B cell (primary cell): ENCODE measurements at regions not wholly inside any gene's neighbourhood (a gene's known extent, or its start where the extent isn't known, plus 50 kb on each side); places are given as distances from the start of the nearest gene placed in this dataset.

Source experiments
- ATAC-seq: fragments of 200-7000 bp; cut with Tn5 transposase; one replicate; pipeline ENCODE4 v1.10.0; 2021; ENCODE audit warnings: low read depth, mild to moderate bottlenecking, moderate number of reproducible peaks, moderate library complexity
- CTCF ChIA-PET: fragments of 350-600 bp; sonication (Branson Sonifier 250); formaldehyde crosslinking; loops from one replicate; lab custom pipeline; 2021; ENCODE audit warnings: antibody characterized with exemption, inconsistent platforms; lab: Charles Lee
- POLR2A ChIA-PET: fragments of 350-600 bp; sonication (Branson Sonifier 250); formaldehyde crosslinking; loops from one replicate; lab custom pipeline; 2021; ENCODE audit warnings: antibody characterized with exemption; lab: Charles Lee
- DNase-seq: peaks from one replicate; pipeline ENCODE4 v3.0.0; 2013
- H2AFZ ChIP-seq: 2 replicates; pipeline ENCODE4 v1.6.1; 2012; ENCODE audit warnings: mild to moderate bottlenecking, low read depth, low read length; ENCODE audit not compliant: insufficient read depth, poor library complexity, severe bottlenecking
- H3K27ac ChIP-seq, 2 donors: 1 replicate in 1 of 2; 2 replicates in 1 of 2; pipeline ENCODE4 v1.5.1; 2012 to 2013; ENCODE audit warnings: low read length in 2 of 2, mild to moderate bottlenecking in 2 of 2, moderate library complexity in 1 of 2
- H3K27me3 ChIP-seq, 4 experiments: fragments of 200-600 bp in 1 of 4; sonication (generic) in 1 of 4; replicated peaks in 1 of 4; 1 replicate in 2 of 4; 2 replicates in 2 of 4; pipeline versions ENCODE4 v1.6.1 to v1.7.0; 2013 to 2016; ENCODE audit warnings: low read length in 3 of 4, mild to moderate bottlenecking in 2 of 4, mixed read lengths in 1 of 4, moderate library complexity in 1 of 4; ENCODE audit not compliant: insufficient read depth in 4 of 4, control insufficient read depth in 3 of 4; ENCODE audit errors: control extremely low read depth in 1 of 4
- H3K36me3 ChIP-seq, 2 experiments: replicated peaks in 1 of 2; 1 replicate in 1 of 2; 2 replicates in 1 of 2; pipeline versions ENCODE4 v1.6.1 to v1.7.1; 2013; ENCODE audit warnings: low read length in 1 of 2; ENCODE audit not compliant: insufficient read depth in 2 of 2, control insufficient read depth in 1 of 2; ENCODE audit errors: control extremely low read depth in 1 of 2, extremely low read depth in 1 of 2
- H3K4me1 ChIP-seq, 2 donors: fragments of 200-600 bp in 1 of 2; sonication (generic) in 1 of 2; 1 replicate in 1 of 2; 2 replicates in 1 of 2; pipeline versions ENCODE4 v1.5.1 to v1.6.1; 2013 to 2017; ENCODE audit warnings: low read length in 2 of 2; ENCODE audit not compliant: control insufficient read depth in 2 of 2, insufficient read depth in 2 of 2
- H3K4me2 ChIP-seq: replicated peaks from 2 replicates; pipeline ENCODE3; 2012; ENCODE audit warnings: mild to moderate bottlenecking, low read depth, low read length; ENCODE audit not compliant: poor library complexity, severe bottlenecking
- H3K4me3 ChIP-seq, 5 experiments: fragments of 200-600 bp in 1 of 5; sonication (generic) in 1 of 5; 1 replicate in 3 of 5; 2 replicates in 2 of 5; pipeline versions ENCODE4 v1.5.1 to v1.7.0; 2011 to 2016; ENCODE audit warnings: low read length in 4 of 5, mild to moderate bottlenecking in 4 of 5, low read depth in 2 of 5, control low read depth in 1 of 5, moderate library complexity in 1 of 5; ENCODE audit not compliant: insufficient read depth in 1 of 5; ENCODE audit errors: control extremely low read depth in 1 of 5, extremely low read depth in 1 of 5
- H3K79me2 ChIP-seq: fragments of 200-600 bp; sonication (generic); one replicate; pipeline ENCODE4 v1.6.0; 2016; ENCODE audit warnings: low read length; ENCODE audit not compliant: control insufficient read depth, insufficient read depth
- H3K9ac ChIP-seq: fragments of 200-600 bp; sonication (generic); 2 replicates; pipeline ENCODE4 v1.6.1; 2017; ENCODE audit warnings: mild to moderate bottlenecking, low read length, moderate library complexity
- H3K9me3 ChIP-seq, 3 donors: one replicate each; pipeline versions ENCODE4 v1.6.1 to v1.7.1; 2013; ENCODE audit warnings: low read length in 2 of 3; ENCODE audit not compliant: control insufficient read depth in 2 of 3, insufficient read depth in 1 of 3; ENCODE audit errors: control extremely low read depth in 1 of 3
- H4K20me1 ChIP-seq: 2 replicates; pipeline ENCODE4 v1.6.0; 2012; ENCODE audit warnings: mild to moderate bottlenecking, low read length; ENCODE audit not compliant: insufficient read depth, control insufficient read depth, poor library complexity, severe bottlenecking
- H3K27ac Mint-ChIP-seq: one replicate; pipeline ENCODE4 v1.8.0; 2021; ENCODE audit warnings: mixed read lengths
- H3K27me3 Mint-ChIP-seq: one replicate; pipeline ENCODE4 v1.8.0; 2021; ENCODE audit warnings: mixed read lengths
- H3K4me1 Mint-ChIP-seq: one replicate; pipeline ENCODE4 v1.8.0; 2021; ENCODE audit warnings: mixed read lengths
- H3K4me3 Mint-ChIP-seq: one replicate; pipeline ENCODE4 v1.8.0; 2021; ENCODE audit warnings: mixed read lengths
- H3K9me3 Mint-ChIP-seq: one replicate; pipeline ENCODE4 v1.8.0; 2022; ENCODE audit warnings: mixed read lengths; ENCODE audit not compliant: insufficient read depth
- EZH2 ChIP-seq: IDR thresholded peaks from 2 replicates; pipeline ENCODE4 v1.6.1; 2012; ENCODE audit warnings: borderline replicate concordance, low read depth, mild to moderate bottlenecking, moderate library complexity, low read length; ENCODE audit not compliant: insufficient read depth, poor library complexity, severe bottlenecking
- WGBS: methylation state at CpG from one replicate; pipeline ENCODE4 v1.1.5; 2013; ENCODE audit warnings: missing lambda C conversion rate; ENCODE audit not compliant: insufficient coverage; 5-methylcytosine and 5-hydroxymethylcytosine counted together
- intact Hi-C: fragments of 100-400 bp; cut with micrococcal nuclease; formaldehyde crosslinking; loops from one replicate; pipeline ENCODE4 v1.10.0; 2022
- TF ChIP-seq, protein P1 (sequence below): fragments of 200-600 bp; IDR thresholded peaks from one replicate; pipeline ENCODE4 v1.8.0; 2022; ENCODE audit warnings: antibody characterized with exemption, mild to moderate bottlenecking

DNA sequence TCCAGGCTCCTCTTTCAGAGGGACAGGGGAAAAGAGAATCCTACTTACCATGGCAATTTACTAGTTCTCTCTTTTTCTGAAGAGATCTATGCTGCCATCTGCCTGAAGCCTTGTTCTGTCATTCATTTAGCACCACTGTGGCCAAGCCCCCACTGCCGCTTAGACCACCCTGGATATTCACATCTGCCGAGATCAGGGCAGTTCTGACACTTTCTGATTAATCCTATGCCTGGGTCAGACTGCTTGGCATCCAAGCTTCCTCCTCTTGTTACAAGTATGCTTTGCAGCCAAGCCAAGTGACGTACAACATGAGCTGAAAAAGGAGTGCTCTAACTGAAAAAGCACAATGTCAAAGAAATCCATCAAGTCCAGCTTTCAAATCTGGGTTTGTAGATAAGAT lies 332.6 kb downstream of the SUCLG1 start:
- no peaks in the 10 kb centered on the region for H3K9me3 Mint-ChIP-seq
- DNase-seq: no peak
- 83% methylated on average over 2 of the region's 3 CpGs for WGBS
- Histone ChIP-seq H3K27ac (no peak overlapping the region), H3K27me3 (no peaks in the 10 kb centered on the region), H3K9me3 (no peaks in the 10 kb centered on the region), H3K79me2 (no peaks in the 10 kb centered on the region), H3K36me3 (no peaks in the 10 kb centered on the region), H3K9ac (no peak overlapping the region), H3K4me1 (no peaks in the 10 kb centered on the region), H2AFZ (no peak overlapping the region), H3K4me2 (no peak overlapping the region), H3K4me3 (no peak overlapping the region), H4K20me1 (no peaks in the 10 kb centered on the region)
- POLR2A ChIA-PET: no interaction called here
- no peak overlapping the region for H3K4me3 Mint-ChIP-seq
- H3K27me3 Mint-ChIP-seq: no peaks in the 10 kb centered on the region
- intact Hi-C loops: no loop called here
- no peaks in the 10 kb centered on the region for H3K4me1 Mint-ChIP-seq
- no peak for ATAC-seq
- H3K27ac Mint-ChIP-seq: no peak overlapping the region
- TF ChIP-seq EZH2: no peak
- CTCF ChIA-PET: no interaction called here

DNA sequence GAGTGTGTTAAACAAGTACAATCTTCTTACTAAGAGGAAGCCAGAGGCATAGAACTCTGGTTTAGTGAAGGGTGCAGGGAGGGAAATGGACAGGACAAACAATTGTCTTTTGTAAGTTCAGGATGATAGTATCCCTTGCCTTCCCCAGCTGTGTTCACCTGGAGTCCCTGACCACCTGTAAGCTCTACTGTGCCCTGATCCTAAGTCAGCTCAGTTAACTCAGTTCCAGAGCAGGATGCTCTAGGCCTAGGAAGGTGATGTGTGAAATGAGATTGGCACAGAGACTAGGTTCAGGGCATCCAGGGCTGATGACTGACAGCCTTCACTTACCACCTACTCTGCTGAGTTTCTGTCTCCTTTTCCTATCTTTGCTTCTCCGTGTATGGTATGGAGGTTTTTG lies 333.0 kb downstream of the SUCLG1 start:
- no peak for ATAC-seq
- no peak for TF ChIP-seq EZH2
- TF ChIP-seq, protein P1, sequence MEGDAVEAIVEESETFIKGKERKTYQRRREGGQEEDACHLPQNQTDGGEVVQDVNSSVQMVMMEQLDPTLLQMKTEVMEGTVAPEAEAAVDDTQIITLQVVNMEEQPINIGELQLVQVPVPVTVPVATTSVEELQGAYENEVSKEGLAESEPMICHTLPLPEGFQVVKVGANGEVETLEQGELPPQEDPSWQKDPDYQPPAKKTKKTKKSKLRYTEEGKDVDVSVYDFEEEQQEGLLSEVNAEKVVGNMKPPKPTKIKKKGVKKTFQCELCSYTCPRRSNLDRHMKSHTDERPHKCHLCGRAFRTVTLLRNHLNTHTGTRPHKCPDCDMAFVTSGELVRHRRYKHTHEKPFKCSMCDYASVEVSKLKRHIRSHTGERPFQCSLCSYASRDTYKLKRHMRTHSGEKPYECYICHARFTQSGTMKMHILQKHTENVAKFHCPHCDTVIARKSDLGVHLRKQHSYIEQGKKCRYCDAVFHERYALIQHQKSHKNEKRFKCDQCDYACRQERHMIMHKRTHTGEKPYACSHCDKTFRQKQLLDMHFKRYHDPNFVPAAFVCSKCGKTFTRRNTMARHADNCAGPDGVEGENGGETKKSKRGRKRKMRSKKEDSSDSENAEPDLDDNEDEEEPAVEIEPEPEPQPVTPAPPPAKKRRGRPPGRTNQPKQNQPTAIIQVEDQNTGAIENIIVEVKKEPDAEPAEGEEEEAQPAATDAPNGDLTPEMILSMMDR: no peak
- CTCF ChIA-PET: no interaction called here

More for the DNA sequence above, 333.0 kb downstream of the SUCLG1 start:
- no peaks in the 10 kb centered on the region for H3K4me1 ChIP-seq
- Mint-ChIP-seq H3K4me3 (no peak overlapping the region), H3K4me1 (no peaks in the 10 kb centered on the region), H3K27me3 (no peaks in the 10 kb centered on the region), H3K9me3 (no peaks in the 10 kb centered on the region), H3K27ac (no peak overlapping the region)
- intact Hi-C loops: no loop called here
- H2AFZ ChIP-seq: no peak overlapping the region
- no peaks in the 10 kb centered on the region for H3K27me3 ChIP-seq
- no peak overlapping the region for H3K4me3 ChIP-seq
- POLR2A ChIA-PET: no interaction called here
- no CpG with 5 or more reads among the region's 1 CpG for WGBS
- no peaks in the 10 kb centered on the region for H3K9me3 ChIP-seq
- H3K27ac ChIP-seq: no peak overlapping the region
- H4K20me1 ChIP-seq: no peaks in the 10 kb centered on the region
- no peaks in the 10 kb centered on the region for H3K79me2 ChIP-seq
- H3K36me3 ChIP-seq: no peaks in the 10 kb centered on the region
- no peak overlapping the region for H3K9ac ChIP-seq
- H3K4me2 ChIP-seq: no peak overlapping the region
- no peak for DNase-seq
